A549 (cell line): ENCODE measurements at regions not wholly inside any gene's neighbourhood (a gene's known extent, or its start where the extent isn't known, plus 50 kb on each side); places are given as distances from the start of the nearest gene placed in this dataset.

Experiments used
- ATAC-seq, 2 experiments: fragments of 200-7000 bp in 1 of 2; fragments of >200 bp in 1 of 2; cut with Nextera tagmentation in 1 of 2; cut with Tn5 transposase in 1 of 2; 3 replicates each; pipeline versions ENCODE4 v1.8.0 to v1.9.1; 2018 to 2020; ENCODE audit warnings: mild to moderate bottlenecking in 1 of 2, moderate library complexity in 1 of 2
- CTCF ChIA-PET: fragments of 300-600 bp; sonication (Branson Sonifier 250); formaldehyde crosslinking; extraction: SDS; loops from one replicate; lab custom pipeline; 2021; ENCODE audit warnings: antibody characterized with exemption, inconsistent platforms; lab: Yijun Ruan, JAX
- POLR2A ChIA-PET: fragments of 350-600 bp; formaldehyde crosslinking; extraction: SDS; loops from one replicate; lab custom pipeline; 2021; ENCODE audit warnings: antibody characterized with exemption, inconsistent platforms; lab: Yijun Ruan, JAX
- DNase-seq, 2 experiments: peaks; one replicate each; pipeline versions ENCODE4 v3.0.0 to v3.0.0-alpha.2; 2011 to 2016; ENCODE audit warnings: low read depth in 1 of 2, low spot score in 1 of 2
- FAIRE-seq: peaks from 2 replicates; lab custom pipeline; 2011; peaks lifted over from hg19 to GRCh38; lab: Jason Lieb, UNC
- H3K27ac ChIP-seq, 2 experiments: fragments of >200 bp; sonication (Bioruptor Twin); formaldehyde crosslinking; 3 replicates each; pipeline ENCODE4 v1.5.1; 2016 to 2017
- H3K4me1 ChIP-seq: fragments of >200 bp; sonication (Bioruptor Twin); formaldehyde crosslinking; 3 replicates; pipeline ENCODE4 v1.6.1; 2016
- H3K4me2 ChIP-seq: fragments of >200 bp; sonication (Bioruptor Twin); formaldehyde crosslinking; 3 replicates; pipeline ENCODE4 v1.6.1; 2016
- H3K4me3 ChIP-seq: fragments of >200 bp; sonication (Bioruptor Twin); formaldehyde crosslinking; 3 replicates; pipeline ENCODE4 v1.5.1; 2016
- H3K9me3 ChIP-seq: fragments of >200 bp; sonication (Bioruptor Twin); formaldehyde crosslinking; 3 replicates; pipeline ENCODE4 v1.6.1; 2016
- EP300 ChIP-seq, 2 experiments: fragments of >200 bp; sonication (Bioruptor Twin); formaldehyde crosslinking; IDR thresholded peaks; 2 replicates in 1 of 2; 3 replicates in 1 of 2; pipeline ENCODE4 v1.6.1; 2016 to 2017
- ESRRA ChIP-seq: fragments of 150-350 bp; IDR thresholded peaks from 2 replicates; pipeline ENCODE4 v1.6.1; 2014; ENCODE audit warnings: mild to moderate bottlenecking, low read length, borderline replicate concordance
- FOSL2 ChIP-seq, 2 experiments: fragments of 450-650 bp in 1 of 2; fragments of >200 bp in 1 of 2; sonication (Bioruptor Twin) in 1 of 2; formaldehyde crosslinking; IDR thresholded peaks; 2 replicates each; pipeline versions ENCODE4 v1.5.0 to v1.6.1; 2016 to 2020; ENCODE audit warnings: mild to moderate bottlenecking in 1 of 2, moderate library complexity in 1 of 2
- GATA3 ChIP-seq: IDR thresholded peaks from 2 replicates; pipeline ENCODE4 v1.6.1; 2012; ENCODE audit warnings: borderline replicate concordance
- HOXA7 ChIP-seq: fragments of 250-450 bp; sonication (Bioruptor Pico); IDR thresholded peaks from 2 replicates; pipeline ENCODE4 v1.5.0; 2020; ENCODE audit warnings: mild to moderate bottlenecking, moderate library complexity
- HOXB13 ChIP-seq: fragments of 250-450 bp; sonication (Bioruptor Pico); IDR thresholded peaks from 2 replicates; pipeline ENCODE4 v1.5.0; 2020; ENCODE audit warnings: low read depth, mild to moderate bottlenecking, moderate library complexity
- MAZ ChIP-seq: fragments of 150-350 bp; IDR thresholded peaks from 2 replicates; pipeline ENCODE4 v1.6.1; 2014; ENCODE audit warnings: antibody characterized with exemption, low read depth, low read length, borderline replicate concordance
- MYC ChIP-seq: IDR thresholded peaks from 2 replicates; pipeline ENCODE4 v1.6.1; 2012; ENCODE audit warnings: mild to moderate bottlenecking, inconsistent platforms, low read length, improper control_type of control experiment, borderline replicate concordance
- NPAS2 ChIP-seq: fragments of 250-450 bp; sonication (Bioruptor Pico); IDR thresholded peaks from 2 replicates; pipeline ENCODE4 v1.8.0; 2022; ENCODE audit warnings: mild to moderate bottlenecking, moderate library complexity, borderline replicate concordance
- NR3C1 ChIP-seq: fragments of >200 bp; sonication (Bioruptor Twin); formaldehyde crosslinking; IDR thresholded peaks from 3 replicates; pipeline ENCODE4 v1.6.1; 2017
- POLR2A ChIP-seq: IDR thresholded peaks from 2 replicates; pipeline ENCODE4 v1.6.1; 2012; ENCODE audit warnings: mild to moderate bottlenecking, low read length
- RAD21 ChIP-seq, 2 experiments: fragments of >200 bp in 1 of 2; sonication (Bioruptor Twin) in 1 of 2; formaldehyde crosslinking in 1 of 2; IDR thresholded peaks in 1 of 2; conservative IDR thresholded peaks in 1 of 2; 2 replicates in 1 of 2; 3 replicates in 1 of 2; pipeline ENCODE4 v1.6.1; 2012 to 2018; ENCODE audit warnings: inconsistent platforms in 1 of 2
- RNF2 ChIP-seq: fragments of 200-600 bp; sonication (generic); IDR thresholded peaks from 2 replicates; pipeline ENCODE4 v1.6.1; 2016; ENCODE audit warnings: low read depth, mild to moderate bottlenecking, antibody characterized with exemption, moderate library complexity, borderline replicate concordance
- TFCP2L1 ChIP-seq: fragments of 250-450 bp; sonication (Bioruptor Pico); IDR thresholded peaks from 2 replicates; pipeline ENCODE4 v1.5.0; 2021; ENCODE audit warnings: mild to moderate bottlenecking
- TP53 ChIP-seq: fragments of 250-450 bp; sonication (Bioruptor Pico); IDR thresholded peaks from 2 replicates; pipeline ENCODE4 v1.5.0; 2021; ENCODE audit warnings: mild to moderate bottlenecking, moderate library complexity
- WGBS: methylation state at CpG from one replicate; pipeline ENCODE4 v1.1.6; 2017; ENCODE audit errors: missing lambda C conversion rate; 5-methylcytosine and 5-hydroxymethylcytosine counted together
- TF ChIP-seq, protein P1 (sequence below): fragments of 250-450 bp; sonication (Bioruptor Pico); IDR thresholded peaks from 2 replicates; pipeline ENCODE4 v1.5.0; 2020; ENCODE audit warnings: low read depth, mild to moderate bottlenecking, moderate library complexity
- TF ChIP-seq, protein P2 (sequence below): fragments of 200-600 bp; sonication (generic); IDR thresholded peaks from 2 replicates; pipeline ENCODE4 v1.6.1; 2016; ENCODE audit warnings: antibody characterized with exemption, mild to moderate bottlenecking, moderate library complexity
- TF ChIP-seq, protein P3 (sequence below): fragments of >200 bp; sonication (Bioruptor Twin); formaldehyde crosslinking; IDR thresholded peaks from 2 replicates; pipeline ENCODE4 v1.6.1; 2016
- TF ChIP-seq, protein P4 (sequence below): fragments of 250-450 bp; sonication (Bioruptor Pico); IDR thresholded peaks from 2 replicates; pipeline ENCODE4 v1.5.0; 2021; ENCODE audit warnings: mild to moderate bottlenecking, moderate library complexity, borderline replicate concordance
- TF ChIP-seq, protein P5 (sequence below): IDR thresholded peaks from 2 replicates; pipeline ENCODE4 v1.6.1; 2012

DNA sequence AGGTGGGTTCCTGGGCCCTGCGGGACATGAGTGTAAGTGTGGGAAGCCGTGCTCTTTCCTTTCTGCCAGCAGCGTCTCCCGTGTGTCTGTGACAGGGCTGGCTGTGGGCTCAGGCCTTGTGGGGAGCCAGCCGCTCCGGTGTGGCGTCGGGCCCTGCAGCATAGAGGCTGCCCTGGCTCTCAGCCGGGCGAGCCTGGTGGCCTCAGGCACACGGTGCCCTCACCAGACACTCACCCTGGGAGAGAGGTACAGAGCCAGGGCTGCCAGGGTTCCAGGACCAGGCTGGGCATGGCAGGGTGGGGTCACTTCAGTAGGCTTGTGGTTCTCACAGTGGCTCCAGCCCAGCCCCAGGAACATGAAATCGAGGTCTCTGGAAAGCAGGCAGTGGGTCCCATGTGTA, 324.8 kb downstream of the TEX29 start:
- 40% methylated on average over 3 of the region's 12 CpGs for WGBS
- ATAC-seq: no peak
- TF ChIP-seq, protein P1, sequence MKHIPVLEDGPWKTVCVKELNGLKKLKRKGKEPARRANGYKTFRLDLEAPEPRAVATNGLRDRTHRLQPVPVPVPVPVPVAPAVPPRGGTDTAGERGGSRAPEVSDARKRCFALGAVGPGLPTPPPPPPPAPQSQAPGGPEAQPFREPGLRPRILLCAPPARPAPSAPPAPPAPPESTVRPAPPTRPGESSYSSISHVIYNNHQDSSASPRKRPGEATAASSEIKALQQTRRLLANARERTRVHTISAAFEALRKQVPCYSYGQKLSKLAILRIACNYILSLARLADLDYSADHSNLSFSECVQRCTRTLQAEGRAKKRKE (CRISPR knock-in tag): no peak
- TF ChIP-seq, protein P2, sequence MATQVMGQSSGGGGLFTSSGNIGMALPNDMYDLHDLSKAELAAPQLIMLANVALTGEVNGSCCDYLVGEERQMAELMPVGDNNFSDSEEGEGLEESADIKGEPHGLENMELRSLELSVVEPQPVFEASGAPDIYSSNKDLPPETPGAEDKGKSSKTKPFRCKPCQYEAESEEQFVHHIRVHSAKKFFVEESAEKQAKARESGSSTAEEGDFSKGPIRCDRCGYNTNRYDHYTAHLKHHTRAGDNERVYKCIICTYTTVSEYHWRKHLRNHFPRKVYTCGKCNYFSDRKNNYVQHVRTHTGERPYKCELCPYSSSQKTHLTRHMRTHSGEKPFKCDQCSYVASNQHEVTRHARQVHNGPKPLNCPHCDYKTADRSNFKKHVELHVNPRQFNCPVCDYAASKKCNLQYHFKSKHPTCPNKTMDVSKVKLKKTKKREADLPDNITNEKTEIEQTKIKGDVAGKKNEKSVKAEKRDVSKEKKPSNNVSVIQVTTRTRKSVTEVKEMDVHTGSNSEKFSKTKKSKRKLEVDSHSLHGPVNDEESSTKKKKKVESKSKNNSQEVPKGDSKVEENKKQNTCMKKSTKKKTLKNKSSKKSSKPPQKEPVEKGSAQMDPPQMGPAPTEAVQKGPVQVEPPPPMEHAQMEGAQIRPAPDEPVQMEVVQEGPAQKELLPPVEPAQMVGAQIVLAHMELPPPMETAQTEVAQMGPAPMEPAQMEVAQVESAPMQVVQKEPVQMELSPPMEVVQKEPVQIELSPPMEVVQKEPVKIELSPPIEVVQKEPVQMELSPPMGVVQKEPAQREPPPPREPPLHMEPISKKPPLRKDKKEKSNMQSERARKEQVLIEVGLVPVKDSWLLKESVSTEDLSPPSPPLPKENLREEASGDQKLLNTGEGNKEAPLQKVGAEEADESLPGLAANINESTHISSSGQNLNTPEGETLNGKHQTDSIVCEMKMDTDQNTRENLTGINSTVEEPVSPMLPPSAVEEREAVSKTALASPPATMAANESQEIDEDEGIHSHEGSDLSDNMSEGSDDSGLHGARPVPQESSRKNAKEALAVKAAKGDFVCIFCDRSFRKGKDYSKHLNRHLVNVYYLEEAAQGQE: no peak
- TF ChIP-seq NR3C1 (no peak), RAD21 (conservative IDR thresholded peaks at IDR 0.05 in 1 of 2, IDR thresholded peaks at IDR 0.05 in 1 of 2) (no peak), HOXB13 (CRISPR knock-in tag) (no peak), GATA3 (no peak), TFCP2L1 (CRISPR knock-in tag) (no peak), EP300 (IDR thresholded peaks at IDR 0.05) (no peak), NPAS2 (CRISPR knock-in tag) (no peak), MYC (no peak), MAZ (no peak), HOXA7 (CRISPR knock-in tag) (no peak), TP53 (no peak), POLR2A (no peak), ESRRA (no peak), RNF2 (no peak), FOSL2 (IDR thresholded peaks at IDR 0.05) (no peak), FOSL2 (CRISPR knock-in tag; IDR thresholded peaks at IDR 0.05) (no peak)
- TF ChIP-seq, protein P3, sequence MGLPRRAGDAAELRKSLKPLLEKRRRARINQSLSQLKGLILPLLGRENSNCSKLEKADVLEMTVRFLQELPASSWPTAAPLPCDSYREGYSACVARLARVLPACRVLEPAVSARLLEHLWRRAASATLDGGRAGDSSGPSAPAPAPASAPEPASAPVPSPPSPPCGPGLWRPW: no peak
- TF ChIP-seq, protein P4, sequence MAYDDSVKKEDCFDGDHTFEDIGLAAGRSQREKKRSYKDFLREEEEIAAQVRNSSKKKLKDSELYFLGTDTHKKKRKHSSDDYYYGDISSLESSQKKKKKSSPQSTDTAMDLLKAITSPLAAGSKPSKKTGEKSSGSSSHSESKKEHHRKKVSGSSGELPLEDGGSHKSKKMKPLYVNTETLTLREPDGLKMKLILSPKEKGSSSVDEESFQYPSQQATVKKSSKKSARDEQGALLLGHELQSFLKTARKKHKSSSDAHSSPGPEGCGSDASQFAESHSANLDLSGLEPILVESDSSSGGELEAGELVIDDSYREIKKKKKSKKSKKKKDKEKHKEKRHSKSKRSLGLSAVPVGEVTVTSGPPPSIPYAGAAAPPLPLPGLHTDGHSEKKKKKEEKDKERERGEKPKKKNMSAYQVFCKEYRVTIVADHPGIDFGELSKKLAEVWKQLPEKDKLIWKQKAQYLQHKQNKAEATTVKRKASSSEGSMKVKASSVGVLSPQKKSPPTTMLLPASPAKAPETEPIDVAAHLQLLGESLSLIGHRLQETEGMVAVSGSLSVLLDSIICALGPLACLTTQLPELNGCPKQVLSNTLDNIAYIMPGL: no peak
- TF ChIP-seq, protein P5, sequence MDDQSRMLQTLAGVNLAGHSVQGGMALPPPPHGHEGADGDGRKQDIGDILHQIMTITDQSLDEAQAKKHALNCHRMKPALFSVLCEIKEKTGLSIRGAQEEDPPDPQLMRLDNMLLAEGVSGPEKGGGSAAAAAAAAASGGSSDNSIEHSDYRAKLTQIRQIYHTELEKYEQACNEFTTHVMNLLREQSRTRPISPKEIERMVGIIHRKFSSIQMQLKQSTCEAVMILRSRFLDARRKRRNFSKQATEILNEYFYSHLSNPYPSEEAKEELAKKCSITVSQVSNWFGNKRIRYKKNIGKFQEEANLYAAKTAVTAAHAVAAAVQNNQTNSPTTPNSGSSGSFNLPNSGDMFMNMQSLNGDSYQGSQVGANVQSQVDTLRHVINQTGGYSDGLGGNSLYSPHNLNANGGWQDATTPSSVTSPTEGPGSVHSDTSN: no peak
- ChIA-PET POLR2A (no interaction called here), CTCF (no interaction called here)
- Histone ChIP-seq H3K9me3 (no peaks in the 10 kb centered on the region), H3K27ac (no peak overlapping the region), H3K4me1 (no peaks in the 10 kb centered on the region), H3K4me3 (no peak overlapping the region), H3K4me2 (no peak overlapping the region)
- DNase-seq: no peak
- FAIRE-seq: no peak
